Heart right ventricle (tissue), 16 donors: ENCODE measurements at regions not wholly inside any gene's neighbourhood (a gene's known extent, or its start where the extent isn't known, plus 50 kb on each side); places are given as distances from the start of the nearest gene placed in this dataset.

Source experiments
- ATAC-seq, 8 donors: fragments of 200-7000 bp; cut with Tn5 transposase; one replicate each; pipeline ENCODE4 v1.9.1; 2020; ENCODE audit warnings: mild to moderate bottlenecking in 8 of 8, moderate library complexity in 8 of 8, moderate number of reproducible peaks in 1 of 8
- DNase-seq, 2 donors: peaks; one replicate each; pipeline ENCODE4 v3.0.0-alpha.2; 2020
- H3K27ac ChIP-seq, 10 donors: fragments of 200-600 bp; sonication (generic) in 2 of 10; one replicate each; pipeline versions ENCODE4 v1.5.0 to v1.8.0; 2020 to 2022; ENCODE audit warnings: mild to moderate bottlenecking in 3 of 10
- H3K27me3 ChIP-seq, 7 donors: fragments of 200-600 bp; one replicate each; pipeline ENCODE4 v1.8.0; 2021 to 2022; ENCODE audit warnings: mild to moderate bottlenecking in 2 of 7
- H3K36me3 ChIP-seq, 9 donors: fragments of 200-600 bp; sonication (generic) in 1 of 9; one replicate each; pipeline versions ENCODE4 v1.5.0 to v1.8.0; 2020 to 2022; ENCODE audit warnings: mild to moderate bottlenecking in 2 of 9
- H3K4me1 ChIP-seq, 9 donors: fragments of 200-600 bp; sonication (generic) in 1 of 9; one replicate each; pipeline versions ENCODE4 v1.5.0 to v1.8.0; 2020 to 2022; ENCODE audit warnings: mild to moderate bottlenecking in 4 of 9
- H3K4me3 ChIP-seq, 10 donors: fragments of 200-600 bp; sonication (generic) in 2 of 10; one replicate each; pipeline versions ENCODE4 v1.5.0 to v1.8.0; 2020 to 2022; ENCODE audit warnings: mild to moderate bottlenecking in 7 of 10, moderate library complexity in 2 of 10
- H3K9me3 ChIP-seq, 11 donors: fragments of 200-600 bp in 10 of 11; sonication (generic) in 2 of 11; one replicate each; pipeline versions ENCODE4 v1.5.0 to v1.8.0; 2013 to 2022; ENCODE audit warnings: mild to moderate bottlenecking in 2 of 11, control low read depth in 1 of 11, moderate library complexity in 1 of 11
- WGBS, 2 donors: extraction: QIAGEN DNeasy Blood & Tissue Kit; methylation state at CpG; one replicate each; pipeline ENCODE4 v1.1.7; 2013; ENCODE audit warnings: inconsistent platforms in 1 of 2; 5-methylcytosine and 5-hydroxymethylcytosine counted together
- intact Hi-C, 10 donors: fragments of 100-400 bp; cut with DNase I; formaldehyde crosslinking; loops; one replicate each; pipeline versions ENCODE4 v1.11.1 to v1.14.2; 2022
- TF ChIP-seq, protein P1 (sequence below), 9 donors: fragments of 200-600 bp; sonication (generic) in 2 of 9; IDR thresholded peaks; one replicate each; pipeline versions ENCODE4 v1.5.0 to v1.8.0; 2021 to 2022; ENCODE audit warnings: antibody characterized with exemption in 9 of 9, mild to moderate bottlenecking in 5 of 9, moderate library complexity in 1 of 9
- donor health status: Arrhythmogenic right ventricular cardiomyopathy.
- donor health status: ischemic (EF 13 %, LVEDD 7.1; RV severe dilation, severe dysfunction).
- donor health status: healthy with polysubstance abuse.
- donor health status: DM: no; HTN: yes; CAD: no.
- donor health status: DM: no; HTN: no; CAD: no.
- donor health status: ischemic (EF 25% LVEDD 6.9; RV normal size, moderate dysfunction).
- donor health status: ischemic (EF 25% LVEDD 5.7; RV mildly dilated, moderate dysfunction).
- donor health status: healthy.
- donor health status: DM: yes; HTN: yes; CAD: no.
- donor health status: Ischemic cardiomyopathy.
- donor health status: ischemic (EF 35%, LVEDD 5.7; RV mildly dilated, moderate dysfunction).
- donor health status: nonischemic (EF 11% LVEDD 7.7; RV severe dilation, severe dysfunction).
- donor health status: DM: yes; HTN: yes; CAD: no.
- donor health status: PGD.
- donor health status: ischemic (EF 29% LVEDD 5.4; RV normal size, mild dysfunction).
- donor health status: nonischemic (EF 23%, LVEDD 6.1; RV moderate dilation, normal function).

DNA sequence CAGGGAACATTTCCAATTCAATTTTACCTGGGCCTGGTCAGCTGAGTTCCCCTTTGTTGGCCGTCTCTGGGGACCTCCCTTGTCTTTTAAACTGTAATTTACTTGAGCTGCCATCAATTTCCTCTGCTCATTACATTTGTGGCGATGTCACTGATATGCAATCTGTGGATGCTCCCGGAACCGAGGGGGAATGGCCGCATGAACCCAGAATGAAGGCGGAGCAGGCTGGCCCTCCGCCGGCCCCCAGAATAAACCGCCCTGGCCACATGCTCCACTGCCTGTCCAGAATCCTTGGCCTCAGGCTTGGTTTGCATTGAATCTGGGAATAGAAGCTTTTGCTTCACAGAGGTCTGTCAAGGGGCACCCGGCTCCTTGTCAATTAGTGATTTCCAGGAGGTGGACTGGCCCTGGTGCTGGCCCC, 276.8 kb downstream of the TEX29 start:
- TF ChIP-seq, protein P1, sequence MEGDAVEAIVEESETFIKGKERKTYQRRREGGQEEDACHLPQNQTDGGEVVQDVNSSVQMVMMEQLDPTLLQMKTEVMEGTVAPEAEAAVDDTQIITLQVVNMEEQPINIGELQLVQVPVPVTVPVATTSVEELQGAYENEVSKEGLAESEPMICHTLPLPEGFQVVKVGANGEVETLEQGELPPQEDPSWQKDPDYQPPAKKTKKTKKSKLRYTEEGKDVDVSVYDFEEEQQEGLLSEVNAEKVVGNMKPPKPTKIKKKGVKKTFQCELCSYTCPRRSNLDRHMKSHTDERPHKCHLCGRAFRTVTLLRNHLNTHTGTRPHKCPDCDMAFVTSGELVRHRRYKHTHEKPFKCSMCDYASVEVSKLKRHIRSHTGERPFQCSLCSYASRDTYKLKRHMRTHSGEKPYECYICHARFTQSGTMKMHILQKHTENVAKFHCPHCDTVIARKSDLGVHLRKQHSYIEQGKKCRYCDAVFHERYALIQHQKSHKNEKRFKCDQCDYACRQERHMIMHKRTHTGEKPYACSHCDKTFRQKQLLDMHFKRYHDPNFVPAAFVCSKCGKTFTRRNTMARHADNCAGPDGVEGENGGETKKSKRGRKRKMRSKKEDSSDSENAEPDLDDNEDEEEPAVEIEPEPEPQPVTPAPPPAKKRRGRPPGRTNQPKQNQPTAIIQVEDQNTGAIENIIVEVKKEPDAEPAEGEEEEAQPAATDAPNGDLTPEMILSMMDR (IDR thresholded peaks at IDR 0.05) = no peak
- 64 to 70% methylated on average over 10 of the region's 10 CpGs for WGBS, 2 donors
- H3K27ac ChIP-seq = no peak overlapping the region

DNA sequence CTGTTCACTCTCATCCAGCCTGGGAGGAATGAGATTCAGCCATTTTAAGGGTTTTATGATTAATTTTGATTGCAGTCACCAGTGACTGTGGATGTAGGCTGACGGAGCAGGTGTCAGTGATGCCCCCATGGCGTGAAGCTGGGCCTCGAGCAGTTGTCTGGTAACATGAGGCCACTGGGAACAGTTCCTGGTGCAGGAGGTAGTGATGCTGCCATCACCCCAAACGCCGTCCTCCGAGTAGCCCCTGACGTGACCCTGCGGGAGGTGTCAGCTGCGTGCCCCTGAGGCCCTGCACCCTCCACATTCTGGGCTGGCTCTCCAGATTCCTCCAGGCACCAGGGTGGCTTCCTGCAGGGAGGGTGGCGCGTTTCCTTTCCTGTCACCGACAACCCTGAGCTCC, 277.2 kb downstream of the TEX29 start:
- H3K27ac ChIP-seq = no peak overlapping the region
- WGBS, 2 donors = 68 to 72% methylated on average over 12 of the region's 12 CpGs
- peaks cover 0 to 47% (median 31%) of the 10 kb centered on the region in 7 donors for H3K27me3 ChIP-seq
- intact Hi-C loops = no loop called here
- DNase-seq = no peak
- ATAC-seq = no peak
- H3K4me3 ChIP-seq = no peak overlapping the region
- peaks cover 0 to 6% (median 0%) of the 10 kb centered on the region in 11 donors for H3K9me3 ChIP-seq
- TF ChIP-seq, protein P1 (IDR thresholded peaks at IDR 0.05) = no peak
- H3K36me3 ChIP-seq = no peaks in the 10 kb centered on the region
- no peaks in the 10 kb centered on the region for H3K4me1 ChIP-seq

More for the DNA sequence above, 276.8 kb downstream of the TEX29 start:
- Histone ChIP-seq H3K9me3 (peaks cover 0 to 6% (median 0%) of the 10 kb centered on the region in 11 donors), H3K4me3 (no peak overlapping the region), H3K27me3 (peaks cover 0 to 44% (median 31%) of the 10 kb centered on the region in 7 donors), H3K36me3 (no peaks in the 10 kb centered on the region), H3K4me1 (no peaks in the 10 kb centered on the region)
- intact Hi-C loops = no loop called here
- ATAC-seq (no peak), DNase-seq (no peak)

DNA sequence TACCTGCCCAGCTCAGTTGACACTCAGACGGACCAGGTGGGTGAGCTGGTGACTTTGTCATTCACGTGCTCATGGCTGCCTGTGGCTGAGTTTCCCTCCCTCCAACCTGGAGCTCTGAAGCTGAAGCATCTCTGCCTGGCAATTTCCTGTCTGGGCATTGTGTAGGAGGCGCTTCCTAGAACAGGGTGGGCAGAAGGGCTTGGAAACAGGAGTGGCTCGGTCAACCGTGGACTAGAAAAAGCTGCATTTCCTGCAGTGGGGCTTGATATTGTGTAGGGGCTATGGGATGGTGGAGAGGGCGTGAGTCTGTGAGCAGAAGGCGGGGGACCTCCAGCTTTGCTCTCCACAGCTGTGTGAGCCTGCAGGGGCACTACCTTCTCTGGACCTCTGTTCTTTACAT, 278.3 kb downstream of the TEX29 start:
- intact Hi-C loops = no loop called here
- H3K36me3 ChIP-seq = no peaks in the 10 kb centered on the region
- no peak for DNase-seq
- H3K4me1 ChIP-seq = no peaks in the 10 kb centered on the region
- no peak for ATAC-seq
- peaks cover 0 to 2% (median 0%) of the 10 kb centered on the region in 11 donors for H3K9me3 ChIP-seq
- WGBS, 2 donors = 65 to 71% methylated on average over 7 of the region's 7 CpGs
- peaks cover 0 to 50% (median 31%) of the 10 kb centered on the region in 7 donors for H3K27me3 ChIP-seq
- H3K27ac ChIP-seq = no peak overlapping the region
- no peak overlapping the region for H3K4me3 ChIP-seq
- TF ChIP-seq, protein P1 (IDR thresholded peaks at IDR 0.05) = no peak

DNA sequence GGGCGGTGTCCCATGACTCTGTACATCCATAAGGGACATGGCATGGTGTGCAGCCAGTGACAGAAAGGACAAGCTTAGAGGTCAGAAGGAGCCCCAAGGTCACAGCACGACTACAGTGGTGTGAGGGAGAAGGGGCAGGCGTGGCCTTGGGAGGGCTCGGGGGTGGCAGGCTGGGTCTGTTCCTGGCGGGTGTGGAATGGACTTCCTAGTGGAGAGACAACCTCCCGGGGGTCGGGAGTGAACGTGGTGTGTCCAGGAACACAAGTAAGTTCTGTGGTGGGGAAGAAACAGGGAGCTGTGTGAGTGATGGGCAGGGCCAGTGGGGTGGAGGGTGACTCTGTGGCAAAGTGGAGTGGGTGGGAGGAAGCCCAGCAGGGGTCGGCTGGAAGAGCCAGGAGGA, 279.3 kb downstream of the TEX29 start:
- ATAC-seq (no peak), DNase-seq (no peak)
- intact Hi-C loops = no loop called here
- Histone ChIP-seq H3K4me1 (no peaks in the 10 kb centered on the region), H3K36me3 (no peaks in the 10 kb centered on the region), H3K27me3 (peaks cover 0 to 50% (median 31%) of the 10 kb centered on the region in 7 donors), H3K27ac (no peak overlapping the region), H3K9me3 (no peaks in the 10 kb centered on the region), H3K4me3 (no peak overlapping the region)
- TF ChIP-seq, protein P1 (IDR thresholded peaks at IDR 0.05) = no peak
- 72 to 78% methylated on average over 9 of the region's 9 CpGs for WGBS, 2 donors
